IPS DF 6.9 (cell line): ENCODE measurements at regions not wholly inside any gene's neighbourhood (a gene's known extent, or its start where the extent isn't known, plus 50 kb on each side); places are given as distances from the start of the nearest gene placed in this dataset.
"Not testable (repeated sequence)": the region's sequence is repeated elsewhere in the genome, so short reads cannot be mapped to it uniquely, and the experiment has no call there.

ENCODE experiments used
- DNase-seq: peaks from one replicate; pipeline ENCODE4 v3.0.0-alpha.2; 2013; ENCODE audit warnings: low read depth, low spot score
- H3K27ac ChIP-seq: one replicate; pipeline ENCODE4 v1.5.1; 2013; ENCODE audit warnings: low read length, control low read depth
- H3K27me3 ChIP-seq: 2 replicates; pipeline ENCODE4 v1.6.1; 2013; ENCODE audit warnings: mild to moderate bottlenecking, low read length; ENCODE audit not compliant: control insufficient read depth, insufficient read depth
- H3K36me3 ChIP-seq: 2 replicates; pipeline ENCODE4 v1.6.1; 2013; ENCODE audit warnings: low read length; ENCODE audit not compliant: control insufficient read depth, insufficient read depth
- H3K4me1 ChIP-seq: 2 replicates; pipeline ENCODE4 v1.6.1; 2013; ENCODE audit warnings: low read length; ENCODE audit not compliant: control insufficient read depth, insufficient read depth
- H3K4me3 ChIP-seq: 2 replicates; pipeline ENCODE4 v1.5.1; 2013; ENCODE audit warnings: mild to moderate bottlenecking, low read length
- H3K9me3 ChIP-seq: 2 replicates; pipeline ENCODE4 v1.6.1; 2013; ENCODE audit warnings: low read length, inconsistent platforms; ENCODE audit not compliant: control insufficient read depth, insufficient read depth
- WGBS: extraction: QIAGEN DNeasy Blood & Tissue Kit; methylation state at CpG from one replicate; pipeline ENCODE4 v1.1.7; 2013; ENCODE audit warnings: mixed read lengths, missing lambda C conversion rate; ENCODE audit not compliant: insufficient read length, insufficient coverage; 5-methylcytosine and 5-hydroxymethylcytosine counted together

- H3K4me3 ChIP-seq, result no peak overlapping the region
- H3K27me3 ChIP-seq, result no peaks in the 10 kb centered on the region
- no peak for DNase-seq
- H3K4me1 ChIP-seq, result peaks cover 3% of the 10 kb centered on the region
- no peaks in the 10 kb centered on the region for H3K36me3 ChIP-seq
- H3K27ac ChIP-seq, result no peak overlapping the region
- no CpG with 5 or more reads among the region's 2 CpGs for WGBS
- no peaks in the 10 kb centered on the region for H3K9me3 ChIP-seq
These were observed 178.3 kb upstream of the FBXL17 start for GRCh38 chr5:108560166-108560565.

DNA sequence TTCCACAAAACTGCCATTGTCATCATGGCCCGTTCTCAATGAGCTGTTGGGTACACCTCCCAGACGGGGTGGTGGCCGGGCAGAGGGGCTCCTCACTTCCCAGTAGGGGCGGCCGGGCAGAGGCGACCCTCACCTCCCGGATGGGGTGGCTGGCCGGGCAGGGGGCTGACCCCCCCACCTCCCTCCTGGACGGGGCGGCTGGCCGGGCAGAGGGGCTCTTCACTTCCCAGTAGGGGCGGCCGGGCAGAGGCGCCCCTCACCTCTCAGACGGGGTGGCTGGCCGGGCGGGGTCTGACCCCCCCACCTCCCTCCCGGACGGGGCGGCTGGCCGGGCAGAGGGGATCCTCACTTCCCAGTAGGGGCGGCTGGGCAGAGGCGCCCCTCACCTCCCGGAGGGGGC lies 176.9 kb upstream of the FBXL17 start:
- H3K27me3 ChIP-seq, H3K4me1 ChIP-seq, H3K27ac ChIP-seq, H3K36me3 ChIP-seq, DNase-seq, H3K4me3 ChIP-seq, H3K9me3 ChIP-seq: not testable (repeated sequence)
- no CpG with 5 or more reads among the region's 24 CpGs for WGBS

DNA sequence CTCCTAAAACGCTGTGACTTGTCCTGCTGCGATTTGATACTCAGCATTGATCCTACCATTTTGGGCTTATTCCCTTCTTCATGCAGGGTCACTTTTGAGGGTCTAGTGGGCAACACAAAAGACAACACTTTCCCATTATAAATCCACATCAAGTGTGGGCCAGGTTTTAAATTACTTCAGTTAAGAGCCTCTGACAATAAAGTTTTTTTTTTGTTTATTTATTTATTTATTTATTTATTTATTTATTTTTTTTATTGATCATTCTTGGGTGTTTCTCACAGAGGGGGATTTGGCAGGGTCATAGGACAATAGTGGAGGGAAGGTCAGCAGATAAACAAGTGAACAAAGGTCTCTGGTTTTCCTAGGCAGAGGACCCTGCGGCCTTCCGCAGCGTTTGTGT lies 176.2 kb upstream of the FBXL17 start:
- not testable (repeated sequence) for H3K4me1 ChIP-seq, H3K9me3 ChIP-seq

DNA sequence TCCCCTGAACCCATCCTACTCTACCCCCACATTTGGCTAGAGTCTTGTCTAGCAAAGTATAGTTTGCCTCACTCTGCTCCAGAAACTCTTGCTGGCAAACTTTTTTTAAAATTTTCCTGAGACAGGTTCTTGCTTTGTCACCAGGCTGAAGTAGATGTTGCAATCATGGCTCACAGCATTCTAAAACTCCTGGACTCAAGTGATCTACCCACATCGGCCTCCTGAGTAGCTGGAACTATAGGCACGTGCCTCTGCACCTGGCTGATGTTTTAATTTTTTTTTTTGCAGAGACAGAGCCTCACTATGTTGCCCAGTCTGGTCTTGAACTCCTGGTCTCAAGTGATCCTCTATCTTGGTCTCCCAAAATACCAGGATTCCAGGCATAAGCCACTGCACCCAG lies 175.8 kb upstream of the FBXL17 start:
- Histone ChIP-seq H3K9me3 (no peaks in the 10 kb centered on the region), H3K4me3 (no peak overlapping the region), H3K27ac (no peak overlapping the region), H3K4me1 (peaks cover 7% of the 10 kb centered on the region), H3K27me3 (no peaks in the 10 kb centered on the region), H3K36me3 (no peaks in the 10 kb centered on the region)
- DNase-seq, result no peak
- no CpG with 5 or more reads among the region's 2 CpGs for WGBS

More for the DNA sequence above, 176.2 kb upstream of the FBXL17 start:
- H3K27me3 ChIP-seq, H3K36me3 ChIP-seq, H3K27ac ChIP-seq, DNase-seq, H3K4me3 ChIP-seq: not testable (repeated sequence)
- WGBS, result no CpG with 5 or more reads among the region's 5 CpGs

DNA sequence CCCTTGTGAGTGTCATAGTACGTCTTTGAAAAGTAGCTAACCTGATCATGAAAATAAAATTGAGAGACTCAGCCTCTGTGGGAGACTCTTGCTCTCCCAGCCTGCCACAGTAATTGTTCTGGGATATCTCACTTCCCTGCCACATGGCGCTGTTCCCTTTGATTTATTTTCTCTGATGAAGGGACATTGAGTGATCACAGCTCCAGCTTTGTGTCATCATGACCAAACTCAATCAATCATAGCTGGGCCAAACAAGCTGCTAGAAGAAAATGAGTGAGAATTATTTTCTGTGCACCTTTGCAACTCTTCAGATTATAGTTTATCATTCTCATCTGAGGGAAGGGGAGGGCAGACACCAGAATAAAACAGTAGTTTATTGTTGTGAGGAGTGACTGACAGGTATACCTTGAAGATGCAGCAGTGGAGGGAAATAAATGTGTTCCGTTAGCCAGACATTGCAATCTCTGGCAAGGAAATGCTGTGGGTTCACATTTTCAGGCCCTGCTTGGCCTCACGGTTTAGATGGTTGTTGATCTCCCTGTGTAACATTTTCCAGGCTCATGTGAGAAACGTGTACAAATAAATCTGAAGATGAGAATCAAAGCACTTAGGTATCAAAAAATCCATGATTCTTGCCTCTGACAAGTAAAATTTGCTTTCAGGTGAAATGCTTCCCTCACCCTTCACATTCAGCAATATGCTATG lies 174.7 kb upstream of the FBXL17 start:
- Histone ChIP-seq H3K4me1 (peaks cover 5% of the 10 kb centered on the region), H3K27ac (no peak overlapping the region), H3K9me3 (no peaks in the 10 kb centered on the region), H3K4me3 (no peak overlapping the region), H3K27me3 (no peaks in the 10 kb centered on the region), H3K36me3 (no peaks in the 10 kb centered on the region)
- DNase-seq, result no peak
- no CpG with 5 or more reads among the region's 5 CpGs for WGBS

DNA sequence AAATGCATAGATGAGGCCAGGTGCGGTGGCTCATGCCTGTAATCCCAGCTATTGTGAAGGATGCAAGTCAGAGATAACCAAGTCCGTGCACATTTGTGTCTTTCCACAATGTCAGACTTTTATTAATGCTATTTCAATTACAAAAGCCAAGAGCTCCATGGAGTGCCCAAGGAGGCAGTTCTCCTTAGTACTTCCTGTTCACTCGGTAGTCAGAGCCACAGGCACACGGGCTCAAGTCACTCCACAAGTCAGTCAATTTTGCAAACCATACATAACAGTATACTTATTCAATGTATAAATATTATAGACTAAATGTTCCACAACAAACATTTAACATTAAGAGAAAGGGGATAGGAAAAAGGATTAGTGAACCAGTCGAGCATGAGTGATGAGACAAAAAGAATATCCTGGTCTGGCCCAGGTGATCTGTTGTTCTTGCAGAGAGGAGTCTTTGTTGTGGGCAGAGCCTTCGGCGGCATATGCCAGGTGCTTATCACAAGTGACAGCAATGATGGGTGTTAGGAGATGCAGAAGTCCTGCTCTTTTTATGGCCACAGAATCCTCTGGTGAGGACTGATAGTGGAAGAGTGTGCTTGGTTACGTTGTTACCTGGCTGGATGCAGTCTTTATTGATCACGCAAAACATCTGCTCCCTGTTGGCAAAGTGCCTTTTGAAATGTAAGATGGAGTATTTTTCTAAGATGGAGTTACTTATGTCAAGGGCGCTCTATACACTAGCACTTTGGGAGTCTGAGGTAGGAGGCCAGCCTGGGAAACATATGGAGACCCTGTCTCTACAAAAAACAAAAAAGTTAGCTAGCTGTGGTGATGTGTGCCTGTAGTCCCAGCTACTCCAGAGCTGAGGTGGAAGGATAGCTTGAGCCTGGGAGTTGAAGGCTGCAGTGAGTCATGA lies 167.0 kb upstream of the FBXL17 start:
- no peak for DNase-seq
- no peaks in the 10 kb centered on the region for H3K36me3 ChIP-seq

DNA sequence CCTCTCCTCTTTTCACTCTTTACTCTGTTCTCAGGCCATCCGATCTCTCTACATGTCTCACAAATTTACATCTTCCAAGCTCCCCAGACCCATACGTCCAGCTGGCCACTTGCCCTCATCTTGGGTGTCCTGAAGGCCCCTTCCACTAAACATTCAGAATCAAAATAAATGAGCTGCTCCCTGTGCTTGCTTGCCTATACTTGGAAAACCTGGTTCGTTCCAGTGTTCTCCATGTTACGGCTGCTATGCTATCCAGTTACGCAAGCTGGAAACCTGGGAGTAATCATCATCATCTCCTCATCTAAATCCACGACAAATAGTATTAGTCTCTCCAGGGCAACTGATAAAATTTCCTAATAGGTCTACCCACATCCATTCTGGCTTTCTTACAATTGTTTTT lies 165.0 kb upstream of the FBXL17 start:
- Histone ChIP-seq H3K27ac (no peak overlapping the region), H3K36me3 (no peaks in the 10 kb centered on the region), H3K27me3 (no peaks in the 10 kb centered on the region), H3K4me1 (no peaks in the 10 kb centered on the region), H3K9me3 (no peaks in the 10 kb centered on the region), H3K4me3 (no peak overlapping the region)
- DNase-seq, result no peak
- no CpG with 5 or more reads among the region's 6 CpGs for WGBS

More for the DNA sequence above, 167.0 kb upstream of the FBXL17 start:
- no CpG with 5 or more reads among the region's 10 CpGs for WGBS
- Histone ChIP-seq H3K4me1 (no peaks in the 10 kb centered on the region), H3K4me3 (no peak overlapping the region), H3K27ac (no peak overlapping the region), H3K27me3 (no peaks in the 10 kb centered on the region), H3K9me3 (no peaks in the 10 kb centered on the region)

DNA sequence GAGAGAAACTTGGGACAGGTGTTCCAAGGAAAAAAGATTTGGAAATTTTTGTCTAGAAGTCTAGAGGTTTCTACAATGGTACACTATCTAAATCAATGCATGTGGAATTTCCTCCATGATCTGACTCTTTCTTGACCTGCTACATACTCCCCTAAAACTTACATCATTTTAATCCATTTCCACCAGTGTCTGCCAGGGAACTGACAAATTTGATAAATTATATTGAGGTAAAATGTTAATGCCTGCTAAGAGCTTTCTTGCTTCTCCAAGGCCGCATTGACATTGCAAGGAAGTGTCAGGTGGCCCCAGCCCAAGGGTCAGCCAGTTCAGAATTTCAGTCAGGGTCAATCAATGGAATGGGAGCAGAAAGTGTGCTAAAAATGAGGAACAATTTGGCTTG lies 163.4 kb upstream of the FBXL17 start:
- Histone ChIP-seq H3K4me3 (no peak overlapping the region), H3K27me3 (no peaks in the 10 kb centered on the region), H3K36me3 (no peaks in the 10 kb centered on the region), H3K9me3 (no peaks in the 10 kb centered on the region), H3K4me1 (no peaks in the 10 kb centered on the region), H3K27ac (no peak overlapping the region)
- DNase-seq, result no peak
- no CpG with 5 or more reads among the region's 1 CpG for WGBS

DNA sequence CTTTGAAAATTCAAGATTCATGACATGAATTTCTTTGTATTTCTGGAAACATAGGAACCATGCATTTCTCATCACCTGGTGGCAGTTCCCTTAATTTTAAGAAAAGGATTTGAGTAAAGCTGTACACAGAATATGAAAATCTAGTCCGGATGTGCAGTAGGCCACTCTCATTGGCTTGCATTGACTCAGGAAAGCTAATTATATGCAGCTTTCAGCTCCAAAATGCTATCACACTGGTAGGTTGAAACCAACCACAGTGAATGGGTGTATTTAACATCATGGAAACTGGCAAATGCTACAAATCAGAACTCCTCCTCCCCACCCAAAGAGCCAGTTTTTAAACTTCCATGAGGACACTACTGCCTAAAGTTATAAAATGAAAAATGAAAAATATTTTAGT lies 161.6 kb upstream of the FBXL17 start:
- Histone ChIP-seq H3K27ac (no peak overlapping the region), H3K4me1 (no peaks in the 10 kb centered on the region), H3K4me3 (no peak overlapping the region), H3K36me3 (no peaks in the 10 kb centered on the region), H3K27me3 (no peaks in the 10 kb centered on the region), H3K9me3 (no peaks in the 10 kb centered on the region)
- no peak for DNase-seq
- WGBS, result no CpG with 5 or more reads among the region's 1 CpG

DNA sequence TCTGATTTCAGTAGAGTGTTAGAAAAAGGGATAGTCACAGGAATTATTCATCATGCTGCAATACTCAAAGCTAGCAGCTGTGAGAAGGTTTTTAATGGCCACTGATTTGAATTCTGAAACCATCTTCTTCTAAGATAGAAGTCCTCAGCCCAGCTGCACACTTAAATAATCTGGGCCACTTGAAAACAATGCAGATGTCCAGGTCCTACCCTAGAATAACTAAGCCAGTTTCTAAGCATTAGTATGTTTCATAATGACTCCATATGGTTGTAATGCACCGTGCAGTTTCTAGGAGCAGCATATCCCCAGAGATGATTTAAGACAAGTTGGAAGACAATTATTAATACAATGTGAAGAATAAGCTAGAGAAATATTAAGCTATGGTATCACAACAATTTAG lies 159.9 kb upstream of the FBXL17 start:
- DNase-seq, result no peak
- no peak overlapping the region for H3K27ac ChIP-seq
- no peaks in the 10 kb centered on the region for H3K4me1 ChIP-seq
- no CpG with 5 or more reads among the region's 1 CpG for WGBS
- no peaks in the 10 kb centered on the region for H3K36me3 ChIP-seq
- H3K27me3 ChIP-seq, result no peaks in the 10 kb centered on the region
- no peaks in the 10 kb centered on the region for H3K9me3 ChIP-seq
- H3K4me3 ChIP-seq, result no peak overlapping the region
